ENCODE measurements at regions not wholly inside any gene's neighbourhood (a gene's known extent, or its start where the extent isn't known, plus 50 kb on each side); places are given as distances from the start of the nearest gene placed in this dataset.
A peak's percentile ranks its signal among the peaks of the same experiment; 100 is the strongest.

- Histone ChIP-seq H3K56ac (replicated peaks; ENCODE audit: insufficient read length, low read depth, low read length) (no peak overlapping the region), H3K79me2 (ENCODE audit: control insufficient read depth in 1 of 2, insufficient read depth in 2 of 2, low read length in 2 of 2) (no peaks in the 10 kb centered on the region), H4K5ac (ENCODE audit: insufficient read length, low read depth, low read length) (no peak overlapping the region), H4K91ac (replicated peaks; ENCODE audit: insufficient read length, low read length) (no peak overlapping the region), H3K4me1 (replicated peaks in 1 of 4; ENCODE audit: control insufficient read depth in 3 of 4, insufficient read depth in 4 of 4, low read length in 3 of 4) (peaks cover 0 to 6% (median 0%) of the 10 kb centered on the region in 4 experiments; a peak in 3 of 7 replicates), H3K23me2 (ENCODE audit: low read depth, low read length) (no peaks in the 10 kb centered on the region), H3K36me3 (ENCODE audit: control insufficient read depth in 2 of 4, insufficient read depth in 4 of 4, low read length in 3 of 4) (no peaks in the 10 kb centered on the region), H3K18ac (ENCODE audit: extremely low read depth, low read length) (peak overlapping the region; percentile 62; the same call in 1 of the 2 replicates), H2AK5ac (ENCODE audit: low read depth, low read length) (no peak overlapping the region), H3K9ac (replicated peaks in 1 of 4; ENCODE audit: extremely low read depth in 1 of 4, low read depth in 3 of 4, low read length in 3 of 4) (no peak overlapping the region), H3K23ac (ENCODE audit: insufficient read length) (no peak overlapping the region), H4K20me1 (replicated peaks in 1 of 2; ENCODE audit: control insufficient read depth in 1 of 2, insufficient read depth in 2 of 2, low read length in 2 of 2) (no peaks in the 10 kb centered on the region), H3K27me3 (replicated peaks in 1 of 4; ENCODE audit: control insufficient read depth in 3 of 4, extremely low read depth in 1 of 4, insufficient read depth in 3 of 4, low read length in 3 of 4) (no peaks in the 10 kb centered on the region), H3K4ac (replicated peaks; ENCODE audit: insufficient read length, low read depth, low read length) (no peak overlapping the region), H2BK15ac (ENCODE audit: low read length) (peak overlapping the region; percentile 7; the same call in 1 of the 2 replicates), H2BK120ac (replicated peaks; ENCODE audit: low read depth, low read length) (no peak overlapping the region), H2BK20ac (ENCODE audit: low read length) (no peak overlapping the region), H2BK5ac (ENCODE audit: low read depth, low read length) (peak overlapping the region; percentile 54; the same call in 1 of the 2 replicates), H3K4me2 (ENCODE audit: insufficient read depth in 1 of 2, low read depth in 2 of 2, low read length in 2 of 2) (peak overlapping the region in 1 of 2 experiments; percentile 1; a peak in 2 of 4 replicates), H3K27ac (ENCODE audit: low read depth, low read length) (no peak overlapping the region), H3K14ac (ENCODE audit: insufficient read length) (no peak overlapping the region), H3K4me3 (ENCODE audit: extremely low read depth in 1 of 4, insufficient read depth in 2 of 4, low read depth in 3 of 4, low read length in 4 of 4) (no peak overlapping the region), H3K9me3 (ENCODE audit: insufficient read depth in 2 of 2, low read depth in 1 of 2, low read length in 1 of 2) (no peaks in the 10 kb centered on the region), H2BK12ac (ENCODE audit: low read depth, low read length) (peak overlapping the region; percentile 40; the same call in 1 of the 2 replicates), H2AFZ (ENCODE audit: low read length) (no peak overlapping the region), H3K79me1 (ENCODE audit: low read depth, low read length) (no peaks in the 10 kb centered on the region), H4K8ac (ENCODE audit: extremely low read depth, insufficient read depth, low read length) (no peak overlapping the region)
- TF ChIP-seq KDM5A (IDR thresholded peaks at IDR 0.05; ENCODE audit: low read length) (no peak), ATF2 (IDR thresholded peaks at IDR 0.05; ENCODE audit: low read length) (0 out of 2 replicates have a peak, but pooled peaks have one; percentile 24), ZNF274 (IDR thresholded peaks at IDR 0.05; ENCODE audit: borderline replicate concordance, extremely low read depth, low read length) (no peak)
- DNase-seq (ENCODE audit: low read depth in 1 of 2, low spot score in 2 of 2) (no peak), FAIRE-seq (no peak)
- CTCF ChIA-PET (ENCODE audit: partially characterized antibody) = interaction anchor here (0.7 kb wide), 1 partner anchor 700 kb away, joined by 4 read pairs; no protein-coding TSS in a partner anchor
- POLR2A ChIA-PET (ENCODE audit: partially characterized antibody) = no interaction called here
- 20% methylated on average over 1 of the region's 1 CpG; no CpG with 5 or more reads in 1 of the 2 experiments for WGBS, 2 experiments (ENCODE audit: extremely low coverage in 1 of 2, insufficient coverage in 1 of 2, insufficient read length in 1 of 2, insufficient replicate concordance in 2 of 2, low coverage in 1 of 2, low lambda C conversion rate in 2 of 2, missing lambda C conversion rate in 1 of 2)
Measured at GRCh38 chr4:40693946-40694345, 55.8 kb upstream of the NSUN7 start.
